A549 (cell line): ENCODE measurements at regions not wholly inside any gene's neighbourhood (a gene's known extent, or its start where the extent isn't known, plus 50 kb on each side); places are given as distances from the start of the nearest gene placed in this dataset.
A peak's percentile ranks its signal among the peaks of the same experiment; 100 is the strongest.

ENCODE experiments used
- ATAC-seq, 2 experiments: fragments of 200-7000 bp in 1 of 2; fragments of >200 bp in 1 of 2; cut with Nextera tagmentation in 1 of 2; cut with Tn5 transposase in 1 of 2; 3 replicates each; pipeline versions ENCODE4 v1.8.0 to v1.9.1; 2018 to 2020; ENCODE audit warnings: mild to moderate bottlenecking in 1 of 2, moderate library complexity in 1 of 2
- CTCF ChIA-PET: fragments of 300-600 bp; sonication (Branson Sonifier 250); formaldehyde crosslinking; extraction: SDS; loops from one replicate; lab custom pipeline; 2021; ENCODE audit warnings: antibody characterized with exemption, inconsistent platforms; lab: Yijun Ruan, JAX
- POLR2A ChIA-PET: fragments of 350-600 bp; formaldehyde crosslinking; extraction: SDS; loops from one replicate; lab custom pipeline; 2021; ENCODE audit warnings: antibody characterized with exemption, inconsistent platforms; lab: Yijun Ruan, JAX
- DNase-seq, 2 experiments: peaks; one replicate each; pipeline versions ENCODE4 v3.0.0 to v3.0.0-alpha.2; 2011 to 2016; ENCODE audit warnings: low read depth in 1 of 2, low spot score in 1 of 2
- FAIRE-seq: peaks from 2 replicates; lab custom pipeline; 2011; peaks lifted over from hg19 to GRCh38; lab: Jason Lieb, UNC
- H3K27ac ChIP-seq, 2 experiments: fragments of >200 bp; sonication (Bioruptor Twin); formaldehyde crosslinking; 3 replicates each; pipeline ENCODE4 v1.5.1; 2016 to 2017
- H3K4me1 ChIP-seq: fragments of >200 bp; sonication (Bioruptor Twin); formaldehyde crosslinking; 3 replicates; pipeline ENCODE4 v1.6.1; 2016
- H3K4me2 ChIP-seq: fragments of >200 bp; sonication (Bioruptor Twin); formaldehyde crosslinking; 3 replicates; pipeline ENCODE4 v1.6.1; 2016
- H3K4me3 ChIP-seq: fragments of >200 bp; sonication (Bioruptor Twin); formaldehyde crosslinking; 3 replicates; pipeline ENCODE4 v1.5.1; 2016
- H3K9me3 ChIP-seq: fragments of >200 bp; sonication (Bioruptor Twin); formaldehyde crosslinking; 3 replicates; pipeline ENCODE4 v1.6.1; 2016
- CBX8 ChIP-seq: fragments of 200-600 bp; sonication (generic); IDR thresholded peaks from 2 replicates; pipeline ENCODE4 v1.6.1; 2016
- CEBPB ChIP-seq, 2 experiments: fragments of >200 bp in 1 of 2; sonication (Bioruptor Twin) in 1 of 2; formaldehyde crosslinking in 1 of 2; IDR thresholded peaks; 2 replicates each; pipeline ENCODE4 v1.6.1; 2012 to 2016
- EHF ChIP-seq: fragments of 250-450 bp; sonication (Bioruptor Pico); IDR thresholded peaks from 2 replicates; pipeline ENCODE4 v1.5.0; 2020; ENCODE audit warnings: mild to moderate bottlenecking
- ESRRA ChIP-seq: fragments of 150-350 bp; IDR thresholded peaks from 2 replicates; pipeline ENCODE4 v1.6.1; 2014; ENCODE audit warnings: mild to moderate bottlenecking, low read length, borderline replicate concordance
- FOSB ChIP-seq: fragments of 250-450 bp; sonication (Bioruptor Pico); IDR thresholded peaks from 2 replicates; pipeline ENCODE4 v1.5.0; 2020; ENCODE audit warnings: mild to moderate bottlenecking, moderate library complexity
- HOXA7 ChIP-seq: fragments of 250-450 bp; sonication (Bioruptor Pico); IDR thresholded peaks from 2 replicates; pipeline ENCODE4 v1.5.0; 2020; ENCODE audit warnings: mild to moderate bottlenecking, moderate library complexity
- HOXB13 ChIP-seq: fragments of 250-450 bp; sonication (Bioruptor Pico); IDR thresholded peaks from 2 replicates; pipeline ENCODE4 v1.5.0; 2020; ENCODE audit warnings: low read depth, mild to moderate bottlenecking, moderate library complexity
- HOXB5 ChIP-seq: fragments of 250-450 bp; sonication (Bioruptor Pico); IDR thresholded peaks from 2 replicates; pipeline ENCODE4 v1.5.0; 2020; ENCODE audit warnings: mild to moderate bottlenecking, moderate library complexity
- KDM1A ChIP-seq: fragments of 200-600 bp; sonication (generic); IDR thresholded peaks from 2 replicates; pipeline ENCODE4 v1.6.1; 2016; ENCODE audit warnings: low read depth, mild to moderate bottlenecking
- MAFK ChIP-seq: fragments of 450-650 bp; IDR thresholded peaks from 2 replicates; pipeline ENCODE4 v1.6.1; 2014; ENCODE audit not compliant: partially characterized antibody
- MAZ ChIP-seq: fragments of 150-350 bp; IDR thresholded peaks from 2 replicates; pipeline ENCODE4 v1.6.1; 2014; ENCODE audit warnings: antibody characterized with exemption, low read depth, low read length, borderline replicate concordance
- NFE2L2 ChIP-seq: fragments of 150-350 bp; conservative IDR thresholded peaks from 2 replicates; pipeline ENCODE4 v1.6.1; 2014; ENCODE audit warnings: low read length
- SMC3 ChIP-seq: fragments of >200 bp; sonication (Bioruptor Twin); formaldehyde crosslinking; IDR thresholded peaks from 3 replicates; pipeline ENCODE4 v1.6.1; 2018; ENCODE audit warnings: inconsistent platforms
- TP53 ChIP-seq: fragments of 250-450 bp; sonication (Bioruptor Pico); IDR thresholded peaks from 2 replicates; pipeline ENCODE4 v1.5.0; 2021; ENCODE audit warnings: mild to moderate bottlenecking, moderate library complexity
- ZNF302 ChIP-seq: fragments of 250-450 bp; sonication (Bioruptor Pico); IDR thresholded peaks from 2 replicates; pipeline ENCODE4 v1.9.0; 2021; ENCODE audit warnings: inconsistent platforms, mild to moderate bottlenecking, moderate library complexity
- WGBS: methylation state at CpG from one replicate; pipeline ENCODE4 v1.1.6; 2017; ENCODE audit errors: missing lambda C conversion rate; 5-methylcytosine and 5-hydroxymethylcytosine counted together
- TF ChIP-seq, protein P1 (sequence below): fragments of 150-350 bp; IDR thresholded peaks from 2 replicates; pipeline ENCODE4 v1.6.1; 2014; ENCODE audit warnings: low read depth, mild to moderate bottlenecking, low read length
- TF ChIP-seq, protein P2 (sequence below): fragments of 200-600 bp; sonication (generic); IDR thresholded peaks from 2 replicates; pipeline ENCODE4 v1.6.1; 2016; ENCODE audit warnings: antibody characterized with exemption, mild to moderate bottlenecking, moderate library complexity
- TF ChIP-seq, protein P3 (sequence below): fragments of 250-450 bp; sonication (Bioruptor Pico); IDR thresholded peaks from 2 replicates; pipeline ENCODE4 v1.5.0; 2020; ENCODE audit warnings: low read depth, mild to moderate bottlenecking, moderate library complexity

DNA sequence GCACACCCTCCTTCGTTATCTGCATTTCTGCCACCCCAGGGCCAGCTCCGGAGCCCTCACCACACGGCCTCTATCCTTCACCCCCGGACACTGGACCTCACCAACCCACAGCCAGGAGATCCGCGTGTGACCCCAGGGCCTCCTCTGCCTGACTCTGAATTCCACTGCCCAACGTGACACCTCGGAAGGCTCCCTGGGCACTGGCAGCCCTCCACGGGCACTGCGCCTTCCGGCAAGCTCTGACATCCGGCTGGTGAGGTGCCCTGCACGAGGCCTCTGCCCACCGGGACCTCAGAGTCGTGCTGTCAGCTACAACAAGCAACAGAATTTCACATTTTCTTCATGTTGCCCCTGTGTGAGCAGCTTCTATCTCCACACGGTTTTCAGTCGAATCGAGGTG is 148.3 kb downstream of the CRYBB2 start:
- 0 out of 3 replicates have a peak, but pooled peaks cover 5% of the 10 kb centered on the region for H3K4me1 ChIP-seq
- H3K4me2 ChIP-seq: no peak overlapping the region
- ATAC-seq (no peak), FAIRE-seq (no peak), DNase-seq (no peak)
- 87% methylated on average over 12 of the region's 18 CpGs for WGBS
- CTCF ChIA-PET: interaction anchor here (1.1 kb wide), 1 partner anchor 37 kb away, joined by 3 read pairs; no protein-coding TSS in a partner anchor
- no peak overlapping the region for H3K4me3 ChIP-seq
- TF ChIP-seq MAZ: no peak
- TF ChIP-seq HOXA7 (CRISPR knock-in tag): no peak
- TF ChIP-seq, protein P1, sequence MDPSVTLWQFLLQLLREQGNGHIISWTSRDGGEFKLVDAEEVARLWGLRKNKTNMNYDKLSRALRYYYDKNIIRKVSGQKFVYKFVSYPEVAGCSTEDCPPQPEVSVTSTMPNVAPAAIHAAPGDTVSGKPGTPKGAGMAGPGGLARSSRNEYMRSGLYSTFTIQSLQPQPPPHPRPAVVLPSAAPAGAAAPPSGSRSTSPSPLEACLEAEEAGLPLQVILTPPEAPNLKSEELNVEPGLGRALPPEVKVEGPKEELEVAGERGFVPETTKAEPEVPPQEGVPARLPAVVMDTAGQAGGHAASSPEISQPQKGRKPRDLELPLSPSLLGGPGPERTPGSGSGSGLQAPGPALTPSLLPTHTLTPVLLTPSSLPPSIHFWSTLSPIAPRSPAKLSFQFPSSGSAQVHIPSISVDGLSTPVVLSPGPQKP: no peak
- TF ChIP-seq, protein P2, sequence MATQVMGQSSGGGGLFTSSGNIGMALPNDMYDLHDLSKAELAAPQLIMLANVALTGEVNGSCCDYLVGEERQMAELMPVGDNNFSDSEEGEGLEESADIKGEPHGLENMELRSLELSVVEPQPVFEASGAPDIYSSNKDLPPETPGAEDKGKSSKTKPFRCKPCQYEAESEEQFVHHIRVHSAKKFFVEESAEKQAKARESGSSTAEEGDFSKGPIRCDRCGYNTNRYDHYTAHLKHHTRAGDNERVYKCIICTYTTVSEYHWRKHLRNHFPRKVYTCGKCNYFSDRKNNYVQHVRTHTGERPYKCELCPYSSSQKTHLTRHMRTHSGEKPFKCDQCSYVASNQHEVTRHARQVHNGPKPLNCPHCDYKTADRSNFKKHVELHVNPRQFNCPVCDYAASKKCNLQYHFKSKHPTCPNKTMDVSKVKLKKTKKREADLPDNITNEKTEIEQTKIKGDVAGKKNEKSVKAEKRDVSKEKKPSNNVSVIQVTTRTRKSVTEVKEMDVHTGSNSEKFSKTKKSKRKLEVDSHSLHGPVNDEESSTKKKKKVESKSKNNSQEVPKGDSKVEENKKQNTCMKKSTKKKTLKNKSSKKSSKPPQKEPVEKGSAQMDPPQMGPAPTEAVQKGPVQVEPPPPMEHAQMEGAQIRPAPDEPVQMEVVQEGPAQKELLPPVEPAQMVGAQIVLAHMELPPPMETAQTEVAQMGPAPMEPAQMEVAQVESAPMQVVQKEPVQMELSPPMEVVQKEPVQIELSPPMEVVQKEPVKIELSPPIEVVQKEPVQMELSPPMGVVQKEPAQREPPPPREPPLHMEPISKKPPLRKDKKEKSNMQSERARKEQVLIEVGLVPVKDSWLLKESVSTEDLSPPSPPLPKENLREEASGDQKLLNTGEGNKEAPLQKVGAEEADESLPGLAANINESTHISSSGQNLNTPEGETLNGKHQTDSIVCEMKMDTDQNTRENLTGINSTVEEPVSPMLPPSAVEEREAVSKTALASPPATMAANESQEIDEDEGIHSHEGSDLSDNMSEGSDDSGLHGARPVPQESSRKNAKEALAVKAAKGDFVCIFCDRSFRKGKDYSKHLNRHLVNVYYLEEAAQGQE: no peak
- TF ChIP-seq TP53 (CRISPR knock-in tag): no peak
- TF ChIP-seq CBX8: no peak
- TF ChIP-seq ESRRA: no peak
- TF ChIP-seq, all 56 proteins: peak for 0
- Histone ChIP-seq H3K9me3 (no peaks in the 10 kb centered on the region), H3K27ac (no peak overlapping the region)
- POLR2A ChIA-PET: no interaction called here

DNA sequence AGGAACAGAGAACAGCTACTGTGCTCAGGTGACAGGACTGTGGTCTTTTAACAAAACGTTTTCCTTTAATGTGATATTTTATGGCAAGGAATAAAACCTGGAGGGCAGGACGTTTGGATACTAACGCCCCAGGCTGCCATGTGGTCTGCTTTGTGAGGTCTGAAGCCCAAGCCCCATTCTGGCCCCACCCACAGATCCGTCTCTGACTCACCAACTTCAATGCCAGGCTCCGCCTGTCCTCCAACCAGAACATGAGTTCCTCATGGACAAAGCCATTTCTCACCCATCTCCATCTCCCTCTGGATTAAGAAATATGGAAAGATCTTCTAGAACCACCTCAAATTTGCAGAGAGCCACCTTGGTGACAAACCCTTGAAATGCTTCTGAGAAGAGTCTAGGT is 148.8 kb downstream of the CRYBB2 start:
- H3K9me3 ChIP-seq: no peaks in the 10 kb centered on the region
- 0 out of 3 replicates have a peak, but pooled peaks cover 5% of the 10 kb centered on the region for H3K4me1 ChIP-seq
- no peak overlapping the region for H3K4me3 ChIP-seq
- ATAC-seq: peak in 1 of 2 experiments; percentile 71; a peak in 3 of 6 replicates
- 28% methylated on average over 5 of the region's 5 CpGs for WGBS
- no peak overlapping the region for H3K4me2 ChIP-seq
- CTCF ChIA-PET: interaction anchor here (1.1 kb wide), 1 partner anchor 38 kb away, joined by 3 read pairs; no protein-coding TSS in a partner anchor
- DNase-seq: peak in 1 of 2 experiments; percentile 11
- FAIRE-seq: no peak
- TF ChIP-seq ZNF302 (CRISPR knock-in tag) (no peak), KDM1A (no peak), SMC3 (no peak), EHF (CRISPR knock-in tag) (no peak)
- H3K27ac ChIP-seq: no peak overlapping the region
- POLR2A ChIA-PET: no interaction called here

DNA sequence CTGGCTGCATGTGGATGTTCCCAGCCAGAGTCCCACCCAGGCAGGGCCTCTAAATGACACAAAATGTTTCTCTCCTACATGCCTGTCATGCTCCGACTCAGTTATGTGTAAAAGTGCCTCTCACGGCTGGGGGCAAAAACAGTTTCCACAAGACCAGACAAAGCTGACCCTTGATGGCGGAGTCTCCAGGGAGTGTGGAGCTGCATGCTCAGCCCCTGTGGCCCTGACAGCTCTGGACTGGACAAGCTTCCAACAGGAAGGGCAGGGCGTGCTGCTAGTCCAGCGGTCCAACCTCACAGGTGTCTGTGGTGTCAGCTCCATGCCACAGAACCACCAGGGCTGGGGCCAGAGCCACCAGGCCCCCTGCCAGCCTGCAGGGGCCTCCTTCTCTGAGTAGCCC is 149.6 kb downstream of the CRYBB2 start:
- no peak overlapping the region for H3K27ac ChIP-seq
- ATAC-seq (no peak), FAIRE-seq (no peak), DNase-seq (no peak)
- no peak overlapping the region for H3K4me2 ChIP-seq
- TF ChIP-seq FOSB (CRISPR knock-in tag) (no peak), CEBPB (IDR thresholded peaks at IDR 0.05) (no peak), HOXB5 (CRISPR knock-in tag) (no peak), HOXB13 (no peak), MAFK (no peak), NFE2L2 (no peak)
- TF ChIP-seq, protein P3, sequence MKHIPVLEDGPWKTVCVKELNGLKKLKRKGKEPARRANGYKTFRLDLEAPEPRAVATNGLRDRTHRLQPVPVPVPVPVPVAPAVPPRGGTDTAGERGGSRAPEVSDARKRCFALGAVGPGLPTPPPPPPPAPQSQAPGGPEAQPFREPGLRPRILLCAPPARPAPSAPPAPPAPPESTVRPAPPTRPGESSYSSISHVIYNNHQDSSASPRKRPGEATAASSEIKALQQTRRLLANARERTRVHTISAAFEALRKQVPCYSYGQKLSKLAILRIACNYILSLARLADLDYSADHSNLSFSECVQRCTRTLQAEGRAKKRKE (CRISPR knock-in tag): no peak
- ChIA-PET POLR2A (no interaction called here), CTCF (interaction anchor here (0.6 kb wide), 1 partner anchor 13 kb away, joined by 3 read pairs; no protein-coding TSS in a partner anchor)
- H3K4me1 ChIP-seq: 0 out of 3 replicates have a peak, but pooled peaks cover 5% of the 10 kb centered on the region
- WGBS: 100% methylated on average over 3 of the region's 5 CpGs
- H3K4me3 ChIP-seq: no peak overlapping the region
- H3K9me3 ChIP-seq: no peaks in the 10 kb centered on the region
